Renal cortex interstitium (tissue), 11 donors: ENCODE measurements at regions not wholly inside any gene's neighbourhood (a gene's known extent, or its start where the extent isn't known, plus 50 kb on each side); places are given as distances from the start of the nearest gene placed in this dataset.
"Not testable (repeated sequence)": the region's sequence is repeated elsewhere in the genome, so short reads cannot be mapped to it uniquely, and the experiment has no call there.

Experiments used
- DNase-seq, 11 donors: peaks; one replicate each; pipeline ENCODE4 v3.0.0-alpha.2; 2013; ENCODE audit warnings: low read depth in 9 of 11, low spot score in 4 of 11; ENCODE audit errors: extremely low read depth in 1 of 11

DNA sequence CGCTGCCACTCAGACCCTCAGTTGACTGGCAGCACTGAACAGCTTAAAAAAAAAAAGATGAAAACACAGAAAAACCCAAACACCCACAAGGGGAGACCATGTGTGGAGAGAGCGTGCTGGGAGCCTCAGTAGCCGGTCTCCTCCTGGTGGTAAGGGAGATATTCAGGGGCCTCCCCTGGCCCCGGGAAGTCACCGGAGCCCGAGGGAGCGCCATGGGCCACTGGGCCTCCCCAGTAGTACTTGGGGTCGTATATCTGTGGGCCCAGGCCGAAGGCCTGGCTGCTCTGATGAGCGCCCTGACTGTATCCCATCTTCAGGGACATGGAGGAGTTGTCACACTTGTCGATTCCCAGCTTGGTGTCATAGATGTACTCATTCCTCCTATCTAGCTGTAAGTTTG lies 145.7 kb upstream of the TEKT4 start:
- DNase-seq = no peak

DNA sequence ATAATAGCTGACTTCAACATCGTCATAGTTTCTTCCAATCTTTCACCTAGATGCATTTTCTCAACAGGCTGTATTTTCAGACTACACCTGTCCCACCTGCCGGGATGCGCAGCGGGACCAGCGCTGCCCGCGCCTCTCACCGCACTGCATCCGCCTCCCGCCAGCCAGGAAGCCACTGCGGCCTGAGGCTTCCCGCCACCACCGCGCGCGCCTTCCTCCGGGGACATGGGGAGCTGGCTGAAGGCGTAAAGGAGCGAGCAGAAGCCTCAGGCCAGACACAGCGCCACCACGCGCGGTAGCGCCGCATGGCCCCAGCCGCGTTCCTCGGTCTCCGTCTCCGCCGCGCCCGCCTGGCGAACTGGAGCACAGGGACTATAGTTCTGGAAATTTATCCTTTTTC lies 135.7 kb upstream of the TEKT4 start:
- DNase-seq = not testable (repeated sequence)

DNA sequence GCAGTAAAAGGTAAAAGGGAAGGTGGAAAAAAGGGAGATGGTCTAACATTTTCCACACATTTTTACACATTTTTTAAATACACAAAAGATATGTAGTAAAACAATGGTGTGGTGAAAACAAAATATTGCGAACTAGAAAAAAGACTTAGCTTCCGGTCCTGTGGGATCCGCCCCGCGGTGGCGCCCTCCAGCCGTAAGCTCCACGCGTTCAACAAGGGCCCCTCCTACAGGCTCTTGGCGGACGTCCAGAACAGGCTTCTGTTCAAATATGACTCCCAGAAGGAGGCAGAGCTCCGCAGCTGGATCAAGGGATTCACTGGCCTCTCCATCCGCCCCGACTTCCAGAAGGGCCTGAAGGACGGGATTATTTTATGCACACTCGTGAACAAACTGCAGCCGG lies 134.1 kb upstream of the TEKT4 start:
- DNase-seq = not testable (repeated sequence)

DNA sequence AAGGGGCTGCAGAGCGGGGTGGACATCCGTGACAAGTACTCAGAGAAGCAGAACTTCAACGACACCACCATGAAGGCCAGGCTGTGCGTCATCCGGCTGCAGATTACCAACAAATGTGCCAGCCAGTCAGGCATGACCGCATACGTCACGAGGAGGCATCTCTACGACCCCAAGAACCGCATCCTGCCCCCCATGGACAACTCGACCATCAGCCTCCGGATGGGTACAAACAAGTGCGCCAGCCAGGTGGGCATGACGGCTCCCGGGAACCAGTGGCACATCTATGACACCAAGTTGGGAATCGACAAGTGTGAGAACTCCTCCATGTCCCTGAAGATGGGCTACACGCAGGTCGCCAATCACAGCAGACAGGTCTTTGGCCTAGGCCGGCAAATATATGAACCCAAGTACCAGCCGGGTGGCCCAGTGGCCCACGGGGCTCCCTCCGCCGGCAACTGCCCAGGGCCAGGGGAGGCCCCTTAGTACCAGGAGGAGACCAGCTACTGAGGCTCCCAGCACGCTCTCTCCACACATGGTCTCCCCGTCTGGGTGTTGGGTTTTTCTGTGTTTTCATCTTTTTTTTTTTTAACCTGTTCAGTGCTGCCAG lies 133.4 kb upstream of the TEKT4 start:
- not testable (repeated sequence) for DNase-seq

DNA sequence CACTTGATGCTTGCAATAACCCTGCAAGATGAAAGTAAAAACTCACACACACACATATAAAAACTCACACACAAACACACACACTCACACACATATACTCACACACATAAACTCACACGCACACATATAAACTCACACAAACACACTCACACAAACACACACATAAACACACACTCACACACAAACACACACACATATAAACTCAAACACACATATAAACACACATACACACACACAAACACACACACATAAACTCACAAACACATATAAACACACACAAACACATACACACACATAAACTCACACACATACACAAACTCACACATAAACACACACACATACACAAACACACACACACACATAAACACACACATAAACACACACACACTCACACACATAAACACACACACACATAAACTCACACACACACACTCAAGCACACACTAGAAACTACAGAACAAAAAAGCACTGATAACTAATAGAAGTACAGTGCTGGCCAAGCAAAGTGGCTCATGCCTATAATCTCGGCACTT lies 117.7 kb upstream of the TEKT4 start:
- DNase-seq = no peak

DNA sequence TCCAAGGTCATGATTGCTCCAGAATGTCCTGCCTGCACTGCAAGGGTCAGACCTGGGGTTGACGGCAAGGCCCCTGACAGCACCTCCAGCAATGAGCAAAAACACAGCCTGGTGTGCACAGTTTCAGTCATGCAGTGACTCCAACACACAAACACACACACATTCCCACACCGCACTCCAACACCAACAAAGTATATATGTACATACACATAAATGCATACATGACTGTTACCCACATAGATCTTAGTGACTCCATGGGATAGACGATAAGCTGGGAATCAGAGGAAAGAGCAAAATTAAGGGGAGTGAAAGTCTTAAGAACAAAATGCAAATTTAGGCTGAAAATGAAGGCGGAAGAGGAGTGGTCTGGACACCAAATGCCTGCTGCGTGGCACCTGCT lies 112.7 kb upstream of the TEKT4 start:
- DNase-seq = no peak

DNA sequence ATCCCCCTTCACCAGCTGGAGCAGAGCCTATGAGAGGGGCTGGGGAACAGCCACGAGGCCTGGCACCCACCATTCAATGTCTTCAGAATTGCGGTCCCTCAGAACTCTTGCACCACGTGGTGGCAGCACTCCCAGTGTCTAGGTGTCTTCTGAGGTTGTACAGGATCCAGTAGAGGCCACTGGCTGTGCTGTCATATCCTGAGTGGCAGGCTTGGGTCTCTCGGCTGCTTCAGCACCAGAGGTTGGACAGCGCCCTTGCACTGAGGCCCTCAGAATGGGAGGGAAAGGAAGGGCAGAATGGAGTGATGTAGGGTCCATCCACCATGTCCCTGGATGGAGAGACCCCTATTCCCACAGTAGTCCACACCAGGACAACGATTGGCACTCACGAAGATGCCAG lies 112.0 kb upstream of the TEKT4 start:
- peak in 10 of 11 donors; percentile 1 to 45 (median 32) for DNase-seq

DNA sequence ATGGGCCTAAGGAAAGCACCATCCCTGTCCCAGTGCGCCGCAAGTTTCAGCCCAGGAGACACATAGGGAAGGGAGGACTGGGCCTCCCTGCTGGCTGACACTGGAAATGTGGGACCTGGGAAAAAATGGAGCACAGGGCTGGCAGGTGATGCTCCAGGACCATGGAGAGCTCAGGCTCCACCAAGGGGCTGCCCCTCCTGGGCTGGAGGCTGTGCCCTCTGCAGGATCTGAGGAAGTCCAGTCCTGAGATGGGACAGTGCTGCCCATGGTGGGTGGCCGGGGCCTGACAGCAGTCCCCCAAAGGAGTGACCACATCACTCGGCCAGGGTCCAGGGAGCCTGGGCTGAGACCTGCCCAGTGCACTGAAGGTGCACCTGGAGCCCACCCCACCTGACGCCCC lies 108.6 kb upstream of the TEKT4 start:
- peak in 7 of 11 donors; percentile 1 to 16 (median 6) for DNase-seq

DNA sequence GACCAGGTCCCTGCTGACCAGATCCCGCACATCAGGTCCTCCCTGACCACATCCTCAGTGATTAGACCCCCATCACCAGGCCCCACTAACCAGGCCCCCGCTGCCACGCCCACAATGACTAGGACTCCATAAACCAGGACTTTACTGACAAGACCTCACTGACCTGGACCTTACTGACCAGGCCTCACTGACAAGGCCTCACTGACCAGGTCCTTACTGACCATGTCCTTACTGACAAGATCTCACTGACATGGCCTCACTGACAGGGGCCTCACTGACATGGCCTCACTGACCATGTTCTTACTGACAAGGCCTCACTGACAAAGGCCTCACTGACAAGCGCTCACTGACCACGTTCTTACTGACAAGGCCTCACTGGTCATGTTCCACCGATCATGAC lies 107.9 kb upstream of the TEKT4 start:
- no peak for DNase-seq

DNA sequence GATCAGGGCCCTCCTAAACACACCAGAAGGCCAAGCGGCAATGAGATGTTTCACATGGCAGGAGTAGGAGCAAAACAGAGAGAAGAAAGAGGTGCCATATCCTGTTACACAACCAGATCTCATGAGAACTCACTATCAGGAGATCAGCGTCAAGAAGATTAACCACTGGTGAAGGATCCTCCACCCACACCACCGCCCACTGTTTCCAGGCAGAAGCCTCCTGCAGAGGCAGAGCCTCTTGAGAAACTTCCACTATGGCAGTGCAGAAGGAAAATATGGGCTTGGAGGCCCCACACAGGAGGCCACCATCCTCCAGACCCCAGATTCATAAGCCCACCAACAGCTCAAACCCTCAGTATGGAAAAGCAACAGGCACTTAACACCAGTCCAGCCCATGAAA lies 106.9 kb upstream of the TEKT4 start:
- not testable (repeated sequence) for DNase-seq

DNA sequence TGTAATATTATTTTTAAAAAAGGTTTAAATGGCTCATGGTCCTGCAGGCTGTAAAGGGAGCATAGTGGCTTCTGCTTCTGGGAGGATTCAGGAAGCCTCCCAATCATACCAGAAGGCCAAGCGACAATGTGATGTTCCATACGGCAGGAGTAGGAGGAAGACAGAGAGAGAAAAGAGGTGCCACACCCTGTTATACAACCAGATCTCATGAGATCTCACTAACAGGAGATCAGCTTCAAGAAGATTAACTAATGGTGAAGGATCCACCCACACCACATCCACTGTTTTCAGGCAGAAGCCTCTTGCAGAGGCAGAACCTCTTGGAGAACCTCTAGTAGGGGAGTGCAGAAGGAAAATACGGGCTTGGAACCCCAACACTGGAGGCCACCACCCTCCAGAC lies 103.9 kb upstream of the TEKT4 start:
- DNase-seq = no peak

DNA sequence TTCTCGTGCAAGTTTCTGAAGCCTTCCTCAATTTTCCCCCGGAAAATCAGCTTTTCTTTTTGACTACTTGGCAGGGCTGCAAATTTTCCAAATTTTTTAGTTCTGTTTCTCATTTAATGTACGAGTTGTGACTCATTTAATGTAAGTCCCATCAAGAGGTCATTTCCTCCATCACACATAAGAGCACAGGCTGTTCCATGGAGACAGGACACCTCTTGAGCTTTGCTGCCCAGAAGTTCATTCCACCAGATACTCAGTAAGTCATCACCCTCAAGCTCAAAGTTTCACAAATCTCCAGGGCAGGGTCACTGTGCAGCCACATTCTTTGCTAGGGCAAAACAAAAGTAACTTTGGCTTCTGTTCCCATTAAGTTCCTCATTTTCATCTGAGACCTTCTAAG lies 101.5 kb upstream of the TEKT4 start:
- DNase-seq = no peak

DNA sequence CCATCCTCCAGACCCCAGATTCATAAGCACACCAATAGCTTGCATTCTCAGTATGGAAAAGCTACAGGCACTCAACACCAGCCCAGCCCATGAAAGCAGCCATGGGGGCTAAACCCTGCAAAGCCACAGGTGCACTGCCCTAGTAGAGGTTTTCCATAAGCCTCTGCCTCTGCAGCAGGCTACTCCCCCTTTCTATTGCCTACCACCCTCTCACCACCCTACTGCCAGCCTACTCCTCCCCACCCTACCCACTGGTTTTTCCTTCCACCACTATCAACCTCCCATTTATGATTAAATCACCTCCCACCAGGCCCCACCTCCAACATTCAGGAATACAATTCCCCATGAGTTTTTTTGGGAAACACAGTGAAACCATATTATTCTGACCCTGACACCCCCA lies 96.4 kb upstream of the TEKT4 start:
- DNase-seq = no peak

DNA sequence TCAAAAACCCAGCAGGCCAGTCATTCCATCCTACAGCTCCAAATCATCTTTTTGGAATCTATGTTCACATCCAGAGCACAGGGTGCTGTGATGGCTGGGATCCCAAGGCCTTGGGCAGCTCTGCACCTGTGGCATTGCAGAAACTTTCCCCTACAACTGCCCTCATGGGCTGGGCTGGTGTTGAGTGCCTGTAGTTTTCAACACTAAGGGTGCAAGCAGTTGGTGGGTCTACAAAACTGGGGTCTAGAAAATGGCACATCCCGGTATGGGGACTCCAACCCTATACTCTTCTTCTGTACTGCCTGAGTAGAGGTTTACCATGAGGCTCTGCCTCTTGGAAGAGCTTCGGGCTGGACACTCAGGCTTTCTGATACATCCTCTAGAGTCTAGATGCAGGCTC lies 95.2 kb upstream of the TEKT4 start:
- no peak for DNase-seq

DNA sequence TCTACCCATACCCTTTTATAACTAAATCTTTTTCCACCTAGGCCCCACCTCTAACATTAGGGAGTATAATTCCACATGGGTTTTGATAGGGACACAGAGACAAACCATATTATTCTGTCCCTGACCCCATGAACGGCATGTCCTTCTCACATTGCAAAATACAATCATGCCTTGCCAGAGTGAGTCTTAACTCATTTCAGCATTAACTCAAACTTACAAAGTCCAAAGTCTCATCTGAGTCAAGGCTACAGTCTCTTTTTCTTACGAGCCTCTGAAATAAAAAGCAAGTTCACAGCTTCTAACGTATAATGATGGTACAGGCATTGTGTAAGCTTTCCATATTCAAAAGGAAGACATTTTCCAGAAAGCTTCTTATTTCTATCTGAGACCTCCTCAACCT lies 86.1 kb upstream of the TEKT4 start:
- DNase-seq = not testable (repeated sequence)

DNA sequence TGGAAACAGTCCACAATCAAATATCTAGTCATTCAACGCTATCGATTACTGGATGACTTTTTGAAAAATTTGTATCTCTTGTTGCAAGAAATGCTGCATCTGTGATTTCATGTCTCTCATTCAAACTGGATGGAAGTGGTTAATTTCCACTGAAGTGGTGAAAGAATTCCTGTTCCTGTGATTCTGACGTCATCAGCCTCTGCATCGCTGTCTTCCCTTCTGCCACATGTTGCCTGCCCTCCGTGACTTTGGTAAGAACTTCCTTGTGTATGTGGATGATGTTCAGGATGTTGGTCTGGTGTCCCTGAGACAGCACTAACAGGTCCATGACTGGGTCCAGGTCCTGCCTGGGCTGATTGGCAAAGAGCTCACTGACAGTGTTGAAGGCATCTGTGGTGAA lies 84.8 kb upstream of the TEKT4 start:
- DNase-seq = not testable (repeated sequence)

DNA sequence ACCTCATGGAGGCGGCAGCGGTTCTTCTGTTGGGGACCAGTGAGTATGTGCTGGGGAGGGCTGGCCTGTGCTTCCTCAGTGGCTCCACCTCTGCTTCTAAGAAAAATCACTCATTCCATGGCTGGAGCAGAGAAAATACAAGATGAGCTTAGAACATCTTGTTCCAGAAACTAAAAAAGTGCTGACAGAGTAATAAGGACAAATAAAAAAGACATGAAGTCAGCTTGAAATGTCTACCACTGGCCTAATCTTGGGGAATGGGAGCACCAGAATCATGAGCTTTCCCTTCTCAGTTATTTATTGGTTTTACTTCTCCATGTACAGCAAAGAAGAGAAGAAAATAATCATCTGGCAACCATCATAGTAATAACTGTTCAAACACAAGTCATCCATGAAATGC lies 81.1 kb upstream of the TEKT4 start:
- not testable (repeated sequence) for DNase-seq

DNA sequence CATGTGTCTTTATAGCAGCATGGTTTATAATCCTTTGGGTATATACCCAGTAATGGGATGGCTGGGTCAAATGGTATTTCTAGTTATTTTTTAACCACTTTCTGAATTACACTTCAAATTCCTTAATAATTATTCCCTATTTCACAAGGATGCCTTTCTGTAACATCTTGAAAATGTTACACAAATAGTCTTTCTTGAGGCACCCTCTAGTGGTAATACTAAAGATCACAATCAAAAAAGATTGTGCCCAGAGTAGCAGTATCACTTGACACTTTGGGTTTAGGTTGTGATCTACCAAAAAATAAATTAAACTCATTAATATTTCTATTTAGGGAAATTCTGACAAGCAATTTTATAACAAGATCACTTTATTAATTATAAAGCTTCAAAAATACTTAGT lies 74.0 kb upstream of the TEKT4 start:
- peak in 1 of 11 donors; percentile 0 for DNase-seq
